Neural progenitor cell (in vitro differentiated cells): ENCODE measurements at regions not wholly inside any gene's neighbourhood (a gene's known extent, or its start where the extent isn't known, plus 50 kb on each side); places are given as distances from the start of the nearest gene placed in this dataset.
A peak's percentile ranks its signal among the peaks of the same experiment; 100 is the strongest.

Source experiments
- DNase-seq: peaks from one replicate; pipeline ENCODE4 v3.0.0-alpha.2; 2016; ENCODE audit warnings: low spot score
- H2AFZ ChIP-seq: fragments of 200-600 bp; sonication (generic); replicated peaks from 2 replicates; pipeline ENCODE4 v1.6.1; 2016; ENCODE audit warnings: antibody characterized with exemption
- H3F3A ChIP-seq: fragments of 200-600 bp; sonication (generic); 2 replicates; pipeline ENCODE4 v1.6.1; 2016; ENCODE audit warnings: antibody characterized with exemption, low read depth
- H3K27ac ChIP-seq: fragments of 200-600 bp; sonication (generic); 2 replicates; pipeline ENCODE4 v1.5.1; 2016; ENCODE audit warnings: mild to moderate bottlenecking
- H3K27me3 ChIP-seq: fragments of 200-600 bp; sonication (generic); 2 replicates; pipeline ENCODE4 v1.6.1; 2016; ENCODE audit warnings: mild to moderate bottlenecking, moderate library complexity
- H3K36me3 ChIP-seq: fragments of 200-600 bp; sonication (generic); 2 replicates; pipeline ENCODE4 v1.5.1; 2016
- H3K4me1 ChIP-seq: fragments of 200-600 bp; sonication (generic); 2 replicates; pipeline ENCODE4 v1.6.1; 2016; ENCODE audit warnings: mixed run types
- H3K4me2 ChIP-seq: fragments of 200-600 bp; sonication (generic); 2 replicates; pipeline ENCODE4 v1.6.1; 2016
- H3K4me3 ChIP-seq: fragments of 200-600 bp; sonication (generic); 2 replicates; pipeline ENCODE4 v1.5.1; 2016
- H3K79me2 ChIP-seq: fragments of 200-600 bp; sonication (generic); 2 replicates; pipeline ENCODE4 v1.6.1; 2016; ENCODE audit warnings: low read depth
- H3K9ac ChIP-seq: fragments of 200-600 bp; sonication (generic); 2 replicates; pipeline ENCODE4 v1.6.1; 2016
- H3K9me3 ChIP-seq: fragments of 200-600 bp; sonication (generic); 2 replicates; pipeline ENCODE4 v1.5.1; 2016; ENCODE audit warnings: low read depth
- H4K20me1 ChIP-seq: fragments of 200-600 bp; sonication (generic); 2 replicates; pipeline ENCODE4 v1.6.1; 2016; ENCODE audit warnings: low read depth
- H3K27ac Mint-ChIP-seq: 3 replicates; pipeline ENCODE4 v1.8.0; 2021; ENCODE audit warnings: mixed read lengths
- H3K27me3 Mint-ChIP-seq: 2 replicates; pipeline ENCODE4 v1.8.0; 2022; ENCODE audit warnings: low read depth, mild to moderate bottlenecking, inconsistent platforms, moderate library complexity, mixed read lengths; ENCODE audit not compliant: insufficient read depth
- H3K36me3 Mint-ChIP-seq: 3 replicates; pipeline ENCODE4 v1.8.0; 2021; ENCODE audit warnings: mixed read lengths
- H3K4me1 Mint-ChIP-seq: 3 replicates; pipeline ENCODE4 v1.8.0; 2021; ENCODE audit warnings: mixed read lengths
- H3K4me3 Mint-ChIP-seq: 3 replicates; pipeline ENCODE4 v1.8.0; 2021; ENCODE audit warnings: mild to moderate bottlenecking, moderate library complexity, mixed read lengths
- H3K9me3 Mint-ChIP-seq: 3 replicates; pipeline ENCODE4 v1.8.0; 2020; ENCODE audit warnings: mixed read lengths
- EZH2 ChIP-seq: fragments of 200-600 bp; sonication (generic); IDR thresholded peaks from 2 replicates; pipeline ENCODE4 v1.6.1; 2017; ENCODE audit warnings: antibody characterized with exemption, mild to moderate bottlenecking, moderate library complexity
- EZH2phosphoT487 ChIP-seq: fragments of 200-600 bp; sonication (generic); IDR thresholded peaks from 2 replicates; pipeline ENCODE4 v1.6.1; 2017; ENCODE audit warnings: antibody characterized with exemption
- TF ChIP-seq, protein P1 (sequence below): fragments of 200-600 bp; sonication (generic); IDR thresholded peaks from 2 replicates; pipeline ENCODE4 v1.5.1; 2017; ENCODE audit warnings: antibody characterized with exemption, mild to moderate bottlenecking

DNA sequence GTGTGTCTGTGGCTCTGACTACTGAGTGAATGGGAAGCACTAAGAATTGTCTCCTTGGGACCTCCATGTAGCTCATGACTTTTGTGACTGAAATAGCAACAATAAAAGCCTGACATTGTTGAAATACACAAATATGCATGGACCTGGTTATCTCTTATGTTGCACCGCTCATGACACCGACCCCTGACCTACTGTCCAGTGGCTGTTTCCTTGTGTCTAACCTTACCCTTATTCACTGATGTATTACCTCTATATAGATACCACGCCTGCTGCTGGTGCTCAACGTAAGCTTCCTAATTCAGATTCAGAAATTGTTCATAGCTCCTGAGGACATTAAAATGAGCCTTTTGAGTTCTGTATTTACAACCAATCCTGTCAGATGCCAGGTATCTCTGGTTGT, 243.4 kb upstream of the SEMA3C start:
- Histone ChIP-seq H3K4me2 (no peak overlapping the region), H3F3A (no peaks in the 10 kb centered on the region), H4K20me1 (no peaks in the 10 kb centered on the region), H3K4me1 (peaks cover 15% of the 10 kb centered on the region), H3K36me3 (no peaks in the 10 kb centered on the region), H3K4me3 (no peak overlapping the region), H3K9me3 (no peaks in the 10 kb centered on the region), H3K27ac (no peak overlapping the region), H3K9ac (no peak overlapping the region), H2AFZ (no peak overlapping the region), H3K79me2 (no peaks in the 10 kb centered on the region), H3K27me3 (no peaks in the 10 kb centered on the region)
- peaks cover 20% of the 10 kb centered on the region for H3K4me1 Mint-ChIP-seq
- H3K27me3 Mint-ChIP-seq = peaks cover 2% of the 10 kb centered on the region
- no peak overlapping the region for H3K4me3 Mint-ChIP-seq
- peaks cover 8% of the 10 kb centered on the region for H3K9me3 Mint-ChIP-seq
- peaks cover 5% of the 10 kb centered on the region for H3K36me3 Mint-ChIP-seq
- no peak overlapping the region for H3K27ac Mint-ChIP-seq
- no peak for DNase-seq
- TF ChIP-seq EZH2 = no peak
- no peak for TF ChIP-seq EZH2phosphoT487
- TF ChIP-seq, protein P1, sequence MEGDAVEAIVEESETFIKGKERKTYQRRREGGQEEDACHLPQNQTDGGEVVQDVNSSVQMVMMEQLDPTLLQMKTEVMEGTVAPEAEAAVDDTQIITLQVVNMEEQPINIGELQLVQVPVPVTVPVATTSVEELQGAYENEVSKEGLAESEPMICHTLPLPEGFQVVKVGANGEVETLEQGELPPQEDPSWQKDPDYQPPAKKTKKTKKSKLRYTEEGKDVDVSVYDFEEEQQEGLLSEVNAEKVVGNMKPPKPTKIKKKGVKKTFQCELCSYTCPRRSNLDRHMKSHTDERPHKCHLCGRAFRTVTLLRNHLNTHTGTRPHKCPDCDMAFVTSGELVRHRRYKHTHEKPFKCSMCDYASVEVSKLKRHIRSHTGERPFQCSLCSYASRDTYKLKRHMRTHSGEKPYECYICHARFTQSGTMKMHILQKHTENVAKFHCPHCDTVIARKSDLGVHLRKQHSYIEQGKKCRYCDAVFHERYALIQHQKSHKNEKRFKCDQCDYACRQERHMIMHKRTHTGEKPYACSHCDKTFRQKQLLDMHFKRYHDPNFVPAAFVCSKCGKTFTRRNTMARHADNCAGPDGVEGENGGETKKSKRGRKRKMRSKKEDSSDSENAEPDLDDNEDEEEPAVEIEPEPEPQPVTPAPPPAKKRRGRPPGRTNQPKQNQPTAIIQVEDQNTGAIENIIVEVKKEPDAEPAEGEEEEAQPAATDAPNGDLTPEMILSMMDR = no peak

DNA sequence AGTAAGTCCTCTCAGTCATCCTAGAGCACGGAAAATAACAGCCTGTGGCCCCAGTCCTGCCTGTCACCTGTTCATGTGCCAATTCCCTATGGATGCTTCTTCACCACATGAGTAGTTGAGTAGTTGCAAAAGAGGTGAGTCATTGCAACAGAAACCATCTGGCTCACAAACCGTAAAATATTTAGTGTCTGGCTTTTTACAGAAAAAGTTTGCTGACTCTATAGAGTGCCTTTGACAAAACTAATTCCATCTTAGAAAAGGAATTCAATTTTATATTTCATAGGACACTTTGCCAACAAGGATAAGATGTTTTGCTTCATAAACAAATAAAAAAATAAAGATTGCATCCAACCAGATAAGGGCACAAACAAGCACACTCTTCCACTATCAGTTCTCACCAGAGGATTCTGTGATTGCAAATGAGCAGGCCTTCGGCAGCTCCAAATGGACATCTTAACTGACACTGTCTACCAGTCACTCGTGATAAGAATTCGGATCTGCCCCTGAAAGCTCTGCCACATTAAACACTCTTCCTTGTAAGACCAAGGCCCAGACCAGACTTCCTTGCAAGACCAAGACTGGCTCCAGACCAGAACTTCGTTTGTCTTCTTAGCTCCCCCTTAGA, 242.7 kb upstream of the SEMA3C start:
- Mint-ChIP-seq H3K4me1 (peaks cover 26% of the 10 kb centered on the region), H3K27ac (no peak overlapping the region), H3K36me3 (peaks cover 5% of the 10 kb centered on the region), H3K9me3 (peaks cover 8% of the 10 kb centered on the region), H3K4me3 (peak overlapping the region; percentile 13), H3K27me3 (peaks cover 2% of the 10 kb centered on the region)
- no peak overlapping the region for H2AFZ ChIP-seq
- H3K9me3 ChIP-seq = no peaks in the 10 kb centered on the region
- TF ChIP-seq EZH2phosphoT487 = no peak
- no peak for TF ChIP-seq EZH2
- TF ChIP-seq, protein P1 = no peak
- H3K27me3 ChIP-seq = no peaks in the 10 kb centered on the region
- no peak for DNase-seq
- no peak overlapping the region for H3K4me2 ChIP-seq
- no peak overlapping the region for H3K4me3 ChIP-seq
- no peaks in the 10 kb centered on the region for H3F3A ChIP-seq
- H3K27ac ChIP-seq = no peak overlapping the region
- H3K4me1 ChIP-seq = peaks cover 21% of the 10 kb centered on the region
- no peaks in the 10 kb centered on the region for H3K36me3 ChIP-seq
- H3K79me2 ChIP-seq = no peaks in the 10 kb centered on the region
- no peaks in the 10 kb centered on the region for H4K20me1 ChIP-seq
- H3K9ac ChIP-seq = no peak overlapping the region

DNA sequence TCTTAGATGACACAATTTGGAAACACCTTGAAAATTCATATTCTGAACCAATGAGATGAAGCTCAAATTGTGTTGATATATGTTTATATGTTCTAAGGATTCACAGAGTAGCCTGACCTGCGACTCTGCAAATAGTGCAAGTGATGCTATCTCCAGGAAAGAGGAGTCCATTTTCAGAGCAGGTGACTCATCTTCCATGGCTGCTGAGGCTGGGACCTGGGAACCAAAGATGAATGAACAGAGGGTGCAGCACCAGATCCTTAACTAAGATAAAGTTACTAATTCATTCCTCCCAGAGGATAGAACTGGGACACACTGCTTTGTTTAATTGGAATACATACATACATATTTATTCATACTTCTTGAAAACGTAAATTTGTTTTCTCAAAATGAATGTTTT, 240.6 kb upstream of the SEMA3C start:
- Histone ChIP-seq H2AFZ (no peak overlapping the region), H3K36me3 (no peaks in the 10 kb centered on the region), H3K4me3 (no peak overlapping the region), H3K4me2 (no peak overlapping the region), H3K9ac (no peak overlapping the region), H3F3A (no peaks in the 10 kb centered on the region), H3K79me2 (no peaks in the 10 kb centered on the region), H4K20me1 (no peaks in the 10 kb centered on the region), H3K27ac (no peak overlapping the region), H3K27me3 (no peaks in the 10 kb centered on the region), H3K9me3 (no peaks in the 10 kb centered on the region), H3K4me1 (peaks cover 34% of the 10 kb centered on the region)
- Mint-ChIP-seq H3K4me3 (no peak overlapping the region), H3K36me3 (peaks cover 5% of the 10 kb centered on the region), H3K4me1 (peaks cover 42% of the 10 kb centered on the region), H3K9me3 (peaks cover 8% of the 10 kb centered on the region), H3K27ac (no peak overlapping the region), H3K27me3 (peaks cover 2% of the 10 kb centered on the region)
- no peak for DNase-seq
- TF ChIP-seq, protein P1 = no peak
- TF ChIP-seq EZH2phosphoT487 (no peak), EZH2 (no peak)
